ENCODE measurements at regions not wholly inside any gene's neighbourhood (a gene's known extent, or its start where the extent isn't known, plus 50 kb on each side); places are given as distances from the start of the nearest gene placed in this dataset.
"Not testable (repeated sequence)": the region's sequence is repeated elsewhere in the genome, so short reads cannot be mapped to it uniquely, and the experiment has no call there.

- H3K27me3 ChIP-seq (ENCODE audit: insufficient read depth, low read length): no peaks in the 10 kb centered on the region
- no peaks in the 10 kb centered on the region for H3K36me3 ChIP-seq (ENCODE audit: insufficient read depth, low read depth, low read length)
- H3K4me3 ChIP-seq (ENCODE audit: low read length): no peak overlapping the region
- H3K9me3 ChIP-seq (ENCODE audit: insufficient read depth, low read depth, low read length): peaks cover 14% of the 10 kb centered on the region
- no peaks in the 10 kb centered on the region for H3K4me1 ChIP-seq (ENCODE audit: insufficient read depth, low read length)
- no peak overlapping the region for H3K9ac ChIP-seq (ENCODE audit: low read depth, low read length)
- no peak overlapping the region for H3K27ac ChIP-seq (ENCODE audit: low read length)
Observed at GRCh38 chr10:20535897-20536881, 360.9 kb downstream of the NEBL start.

DNA sequence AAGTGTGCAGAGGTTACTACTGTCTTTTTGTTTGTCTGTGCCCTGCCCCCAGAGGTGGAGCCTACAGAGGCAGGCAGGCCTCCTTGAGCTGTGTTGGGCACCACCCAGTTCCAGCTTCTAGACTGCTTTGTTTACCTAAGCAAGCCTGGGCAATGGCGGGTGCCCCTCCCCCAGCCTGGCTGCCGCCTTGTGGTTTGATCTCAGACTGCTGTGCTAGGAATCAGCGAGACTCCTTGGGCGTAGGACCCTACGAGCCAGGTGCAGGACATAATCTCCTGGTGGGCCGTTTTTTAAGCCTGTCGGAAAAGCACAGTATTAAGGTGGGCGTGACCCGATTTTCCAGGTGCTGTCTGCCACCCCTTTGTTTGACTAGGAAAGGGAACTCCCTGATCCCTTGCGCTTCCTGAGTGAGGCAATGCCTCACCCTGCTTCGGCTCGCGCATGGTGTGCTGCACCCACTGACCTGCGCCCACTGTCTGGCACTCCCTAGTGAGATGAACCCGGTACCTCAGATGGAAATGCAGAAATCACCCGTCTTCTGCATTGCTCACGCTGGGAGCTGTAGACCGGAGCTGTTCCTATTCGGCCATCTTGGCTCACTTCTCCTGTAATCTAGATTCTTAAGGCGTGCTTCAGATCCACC lies 365.7 kb downstream of the NEBL start:
- H3K9me3 ChIP-seq (ENCODE audit: insufficient read depth, low read depth, low read length); H3K27me3 ChIP-seq (ENCODE audit: insufficient read depth, low read length); H3K36me3 ChIP-seq (ENCODE audit: insufficient read depth, low read depth, low read length); H3K27ac ChIP-seq (ENCODE audit: low read length); H3K4me3 ChIP-seq (ENCODE audit: low read length); H3K9ac ChIP-seq (ENCODE audit: low read depth, low read length); H3K4me1 ChIP-seq (ENCODE audit: insufficient read depth, low read length): not testable (repeated sequence)

DNA sequence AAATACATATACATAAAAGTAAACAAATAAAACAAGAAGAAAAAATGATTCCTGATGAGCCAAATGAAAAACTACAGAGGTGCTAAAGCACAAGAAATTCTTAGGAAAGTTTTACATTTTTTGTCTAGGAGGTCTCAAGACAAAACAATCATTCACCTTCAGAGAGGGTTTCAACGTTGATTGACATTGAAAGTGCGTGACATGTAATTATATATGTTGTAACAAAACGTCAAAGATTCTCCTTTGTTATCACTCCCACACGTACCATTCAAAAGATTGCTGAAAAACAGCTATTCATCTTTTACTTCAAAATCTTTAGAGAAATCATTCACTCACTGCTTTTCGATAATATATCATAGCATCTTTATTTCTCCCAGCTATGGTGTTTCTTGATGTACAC lies 375.9 kb downstream of the NEBL start:
- H3K36me3 ChIP-seq (ENCODE audit: insufficient read depth, low read depth, low read length): no peaks in the 10 kb centered on the region
- no peak overlapping the region for H3K4me3 ChIP-seq (ENCODE audit: low read length)
- no peak overlapping the region for H3K27ac ChIP-seq (ENCODE audit: low read length)
- no peaks in the 10 kb centered on the region for H3K27me3 ChIP-seq (ENCODE audit: insufficient read depth, low read length)
- H3K9ac ChIP-seq (ENCODE audit: low read depth, low read length): no peak overlapping the region
- H3K9me3 ChIP-seq (ENCODE audit: insufficient read depth, low read depth, low read length): no peaks in the 10 kb centered on the region
- H3K4me1 ChIP-seq (ENCODE audit: insufficient read depth, low read length): no peaks in the 10 kb centered on the region

- no peaks in the 10 kb centered on the region for H3K4me1 ChIP-seq (ENCODE audit: insufficient read depth, low read length)
- H3K9me3 ChIP-seq (ENCODE audit: insufficient read depth, low read depth, low read length): no peaks in the 10 kb centered on the region
- no peak overlapping the region for H3K27ac ChIP-seq (ENCODE audit: low read length)
- no peaks in the 10 kb centered on the region for H3K27me3 ChIP-seq (ENCODE audit: insufficient read depth, low read length)
- H3K36me3 ChIP-seq (ENCODE audit: insufficient read depth, low read depth, low read length): no peaks in the 10 kb centered on the region
- no peak overlapping the region for H3K9ac ChIP-seq (ENCODE audit: low read depth, low read length)
- no peak overlapping the region for H3K4me3 ChIP-seq (ENCODE audit: low read length)
Observed at GRCh38 chr10:20515654-20516053, 381.5 kb downstream of the NEBL start.

GRCh38 chr10:20512631-20513030 lies 384.5 kb downstream of the NEBL start:
- Histone ChIP-seq H3K36me3 (ENCODE audit: insufficient read depth, low read depth, low read length) (no peaks in the 10 kb centered on the region), H3K27me3 (ENCODE audit: insufficient read depth, low read length) (no peaks in the 10 kb centered on the region), H3K27ac (ENCODE audit: low read length) (no peak overlapping the region), H3K4me1 (ENCODE audit: insufficient read depth, low read length) (no peaks in the 10 kb centered on the region), H3K4me3 (ENCODE audit: low read length) (no peak overlapping the region), H3K9ac (ENCODE audit: low read depth, low read length) (no peak overlapping the region), H3K9me3 (ENCODE audit: insufficient read depth, low read depth, low read length) (no peaks in the 10 kb centered on the region)

GRCh38 chr10:20508921-20509320 lies 388.2 kb downstream of the NEBL start:
- no peak overlapping the region for H3K27ac ChIP-seq (ENCODE audit: low read length)
- H3K9ac ChIP-seq (ENCODE audit: low read depth, low read length): no peak overlapping the region
- no peaks in the 10 kb centered on the region for H3K9me3 ChIP-seq (ENCODE audit: insufficient read depth, low read depth, low read length)
- H3K27me3 ChIP-seq (ENCODE audit: insufficient read depth, low read length): no peaks in the 10 kb centered on the region
- no peak overlapping the region for H3K4me3 ChIP-seq (ENCODE audit: low read length)
- no peaks in the 10 kb centered on the region for H3K4me1 ChIP-seq (ENCODE audit: insufficient read depth, low read length)
- H3K36me3 ChIP-seq (ENCODE audit: insufficient read depth, low read depth, low read length): no peaks in the 10 kb centered on the region

GRCh38 chr10:20502903-20503585 lies 394.1 kb downstream of the NEBL start:
- no peak overlapping the region for H3K9ac ChIP-seq (ENCODE audit: low read depth, low read length)
- no peaks in the 10 kb centered on the region for H3K27me3 ChIP-seq (ENCODE audit: insufficient read depth, low read length)
- no peaks in the 10 kb centered on the region for H3K9me3 ChIP-seq (ENCODE audit: insufficient read depth, low read depth, low read length)
- H3K36me3 ChIP-seq (ENCODE audit: insufficient read depth, low read depth, low read length): no peaks in the 10 kb centered on the region
- H3K4me1 ChIP-seq (ENCODE audit: insufficient read depth, low read length): no peaks in the 10 kb centered on the region
- no peak overlapping the region for H3K4me3 ChIP-seq (ENCODE audit: low read length)
- no peak overlapping the region for H3K27ac ChIP-seq (ENCODE audit: low read length)

- H3K9me3 ChIP-seq (ENCODE audit: insufficient read depth, low read depth, low read length): no peaks in the 10 kb centered on the region
- H3K4me1 ChIP-seq (ENCODE audit: insufficient read depth, low read length): no peaks in the 10 kb centered on the region
- no peaks in the 10 kb centered on the region for H3K27me3 ChIP-seq (ENCODE audit: insufficient read depth, low read length)
- no peak overlapping the region for H3K27ac ChIP-seq (ENCODE audit: low read length)
- H3K9ac ChIP-seq (ENCODE audit: low read depth, low read length): no peak overlapping the region
- H3K36me3 ChIP-seq (ENCODE audit: insufficient read depth, low read depth, low read length): no peaks in the 10 kb centered on the region
- no peak overlapping the region for H3K4me3 ChIP-seq (ENCODE audit: low read length)
Observed at GRCh38 chr10:20494474-20494873, 402.6 kb downstream of the NEBL start.

GRCh38 chr10:20492447-20492846 lies 404.7 kb downstream of the NEBL start:
- no peak overlapping the region for H3K27ac ChIP-seq (ENCODE audit: low read length)
- H3K4me1 ChIP-seq (ENCODE audit: insufficient read depth, low read length): no peaks in the 10 kb centered on the region
- no peak overlapping the region for H3K4me3 ChIP-seq (ENCODE audit: low read length)
- H3K36me3 ChIP-seq (ENCODE audit: insufficient read depth, low read depth, low read length): no peaks in the 10 kb centered on the region
- H3K27me3 ChIP-seq (ENCODE audit: insufficient read depth, low read length): no peaks in the 10 kb centered on the region
- no peaks in the 10 kb centered on the region for H3K9me3 ChIP-seq (ENCODE audit: insufficient read depth, low read depth, low read length)
- no peak overlapping the region for H3K9ac ChIP-seq (ENCODE audit: low read depth, low read length)

GRCh38 chr10:20489961-20490360 lies 407.1 kb downstream of the NEBL start:
- no peaks in the 10 kb centered on the region for H3K9me3 ChIP-seq (ENCODE audit: insufficient read depth, low read depth, low read length)
- no peak overlapping the region for H3K4me3 ChIP-seq (ENCODE audit: low read length)
- H3K27ac ChIP-seq (ENCODE audit: low read length): no peak overlapping the region
- no peaks in the 10 kb centered on the region for H3K27me3 ChIP-seq (ENCODE audit: insufficient read depth, low read length)
- H3K36me3 ChIP-seq (ENCODE audit: insufficient read depth, low read depth, low read length): no peaks in the 10 kb centered on the region
- H3K9ac ChIP-seq (ENCODE audit: low read depth, low read length): no peak overlapping the region
- no peaks in the 10 kb centered on the region for H3K4me1 ChIP-seq (ENCODE audit: insufficient read depth, low read length)

DNA sequence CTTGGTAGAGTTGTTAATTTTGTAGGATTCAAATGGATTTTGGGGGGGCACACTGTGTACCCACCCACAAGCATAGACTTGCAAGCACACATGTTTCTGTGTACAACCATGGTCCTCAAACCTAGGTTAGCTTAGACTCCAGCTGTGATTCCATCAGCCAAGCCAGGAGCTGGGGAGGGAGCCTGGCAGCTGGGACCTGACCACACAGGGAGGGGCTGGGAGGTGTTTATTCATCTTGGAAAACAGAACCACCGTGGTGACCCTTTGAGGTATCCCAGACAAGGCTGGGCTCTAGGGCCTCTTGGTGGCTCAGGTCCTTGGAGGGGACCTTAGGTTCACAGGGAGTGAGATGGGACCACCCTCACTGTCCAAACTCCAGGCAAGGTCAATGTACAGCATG lies 410.3 kb downstream of the NEBL start:
- Histone ChIP-seq H3K4me1 (ENCODE audit: insufficient read depth, low read length) (no peaks in the 10 kb centered on the region), H3K27me3 (ENCODE audit: insufficient read depth, low read length) (no peaks in the 10 kb centered on the region), H3K9ac (ENCODE audit: low read depth, low read length) (no peak overlapping the region), H3K27ac (ENCODE audit: low read length) (no peak overlapping the region), H3K36me3 (ENCODE audit: insufficient read depth, low read depth, low read length) (no peaks in the 10 kb centered on the region), H3K9me3 (ENCODE audit: insufficient read depth, low read depth, low read length) (peaks cover 2% of the 10 kb centered on the region; the same call in 1 of the 2 replicates), H3K4me3 (ENCODE audit: low read length) (no peak overlapping the region)
